GM20000 (cell line): ENCODE measurements at regions not wholly inside any gene's neighbourhood (a gene's known extent, or its start where the extent isn't known, plus 50 kb on each side); places are given as distances from the start of the nearest gene placed in this dataset.
A peak's percentile ranks its signal among the peaks of the same experiment; 100 is the strongest.

ENCODE experiments used
- DNase-seq: peaks from one replicate; pipeline ENCODE4 v3.0.0; 2012; ENCODE audit warnings: low spot score
- TF ChIP-seq, protein P1 (sequence below): IDR thresholded peaks from 2 replicates; pipeline ENCODE4 v1.5.1; 2012; ENCODE audit warnings: mild to moderate bottlenecking, control low read depth; ENCODE audit errors: extremely low read depth, missing control alignments

DNA sequence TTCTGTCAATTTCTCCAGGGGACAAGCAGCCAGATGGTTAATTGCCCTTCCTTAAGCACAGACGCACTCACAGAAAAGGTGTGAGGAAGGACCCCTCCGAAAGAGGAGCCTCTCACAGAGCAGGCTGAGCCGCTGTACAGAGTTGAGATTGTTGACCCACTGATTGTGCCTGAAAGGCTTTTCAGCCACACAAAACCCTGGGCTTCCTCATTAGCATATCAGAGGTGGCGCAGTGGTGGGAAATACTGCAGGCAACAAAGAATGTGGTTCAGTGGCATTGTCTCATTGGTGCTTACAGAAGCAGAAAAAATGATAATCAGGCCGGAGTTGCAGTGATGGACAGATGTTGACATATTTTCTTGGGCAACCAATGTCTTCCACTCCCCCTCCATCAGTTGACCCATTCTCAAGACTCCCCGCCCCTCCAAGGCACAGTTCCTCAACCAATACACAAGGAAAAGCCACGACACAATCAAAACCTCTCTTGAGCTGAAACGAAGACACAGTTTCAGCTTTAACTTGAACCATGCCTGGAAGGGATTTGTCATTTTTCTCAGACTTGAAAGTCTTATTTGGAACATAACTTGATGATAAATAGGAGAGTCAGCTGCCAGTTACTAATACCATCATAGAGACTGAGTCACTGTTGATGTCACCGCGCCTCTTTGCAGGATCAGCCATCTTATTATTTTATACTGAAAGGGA, 53.1 kb downstream of the ATXN3L start:
- no peak for DNase-seq
- TF ChIP-seq, protein P1, sequence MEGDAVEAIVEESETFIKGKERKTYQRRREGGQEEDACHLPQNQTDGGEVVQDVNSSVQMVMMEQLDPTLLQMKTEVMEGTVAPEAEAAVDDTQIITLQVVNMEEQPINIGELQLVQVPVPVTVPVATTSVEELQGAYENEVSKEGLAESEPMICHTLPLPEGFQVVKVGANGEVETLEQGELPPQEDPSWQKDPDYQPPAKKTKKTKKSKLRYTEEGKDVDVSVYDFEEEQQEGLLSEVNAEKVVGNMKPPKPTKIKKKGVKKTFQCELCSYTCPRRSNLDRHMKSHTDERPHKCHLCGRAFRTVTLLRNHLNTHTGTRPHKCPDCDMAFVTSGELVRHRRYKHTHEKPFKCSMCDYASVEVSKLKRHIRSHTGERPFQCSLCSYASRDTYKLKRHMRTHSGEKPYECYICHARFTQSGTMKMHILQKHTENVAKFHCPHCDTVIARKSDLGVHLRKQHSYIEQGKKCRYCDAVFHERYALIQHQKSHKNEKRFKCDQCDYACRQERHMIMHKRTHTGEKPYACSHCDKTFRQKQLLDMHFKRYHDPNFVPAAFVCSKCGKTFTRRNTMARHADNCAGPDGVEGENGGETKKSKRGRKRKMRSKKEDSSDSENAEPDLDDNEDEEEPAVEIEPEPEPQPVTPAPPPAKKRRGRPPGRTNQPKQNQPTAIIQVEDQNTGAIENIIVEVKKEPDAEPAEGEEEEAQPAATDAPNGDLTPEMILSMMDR: no peak

DNA sequence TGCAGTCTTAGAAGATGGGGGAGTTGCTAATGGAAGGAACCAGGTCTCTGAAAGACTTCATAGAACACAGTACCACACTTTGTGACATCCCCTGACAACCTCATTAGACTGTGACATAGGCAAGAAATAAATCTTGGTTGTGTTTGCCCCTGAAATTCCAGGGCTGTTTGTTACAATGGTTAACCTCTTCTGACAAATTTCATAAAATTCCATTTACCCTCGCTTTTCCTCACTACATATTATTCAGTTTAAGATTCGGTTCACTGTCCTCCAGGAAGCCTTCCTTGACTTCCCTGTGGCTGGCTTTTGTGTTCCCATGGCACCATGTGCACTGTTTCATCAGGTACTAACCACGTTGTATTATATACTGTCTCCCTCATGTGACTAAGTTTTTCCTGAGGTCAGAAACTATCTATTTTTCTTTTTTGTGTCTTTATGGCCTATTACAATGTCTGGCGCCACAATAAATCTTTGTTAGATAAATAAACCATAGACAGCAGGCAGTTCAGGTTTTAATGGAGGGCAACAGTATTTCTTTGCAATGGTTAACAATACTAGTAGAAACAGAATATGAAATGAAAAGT, 54.2 kb downstream of the ATXN3L start:
- DNase-seq: no peak
- TF ChIP-seq, protein P1: no peak

DNA sequence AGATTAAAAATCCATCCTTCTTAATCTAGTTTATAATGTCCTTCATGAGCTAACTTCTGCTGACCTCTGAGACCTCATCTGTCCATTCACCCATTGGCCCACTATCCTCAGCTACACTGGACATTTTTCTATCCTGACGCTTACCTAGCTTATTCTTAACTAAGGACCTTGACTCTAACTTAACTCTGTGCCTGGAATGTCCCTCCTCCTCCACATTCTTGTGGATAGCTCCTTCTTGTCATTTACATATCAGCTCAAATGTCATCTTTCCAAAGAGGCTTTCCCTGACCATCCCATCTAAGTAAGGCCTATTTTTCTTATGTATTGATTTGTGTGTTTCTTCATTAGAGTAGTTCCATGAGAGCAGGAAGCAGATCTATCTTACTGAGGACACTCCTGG, 54.7 kb downstream of the ATXN3L start:
- DNase-seq: no peak
- TF ChIP-seq, protein P1: no peak

DNA sequence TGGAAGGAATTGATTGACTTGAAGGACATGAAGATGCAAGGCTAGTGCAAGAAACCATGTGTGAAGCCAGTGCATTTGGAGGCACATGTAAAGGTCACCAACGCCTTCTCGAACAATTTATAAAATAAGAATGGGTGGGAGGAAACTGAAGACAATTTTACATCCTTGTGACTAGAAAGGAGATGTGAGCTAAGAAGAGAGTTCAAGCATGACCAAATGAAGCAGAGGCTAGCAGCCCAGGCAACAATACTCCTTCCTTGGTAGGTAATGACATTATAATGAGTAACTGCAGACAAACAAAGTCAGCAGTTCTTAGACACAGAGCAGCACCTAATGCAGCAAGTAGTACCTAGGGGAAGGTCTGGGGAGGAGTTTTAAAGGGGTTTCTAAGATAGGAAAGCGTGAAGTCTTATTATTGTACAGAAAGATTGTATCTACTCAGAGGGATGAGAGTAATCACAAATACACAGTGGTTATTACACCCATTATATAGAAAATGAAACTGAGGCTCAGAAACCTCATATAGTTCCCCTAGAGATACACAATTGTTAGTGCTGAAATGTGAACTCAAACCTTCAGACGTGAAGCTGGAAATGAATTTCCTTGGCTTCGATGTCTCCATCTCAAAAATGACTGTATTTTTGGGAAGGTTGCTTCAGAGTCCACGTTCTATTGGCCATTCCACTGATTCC, 56.1 kb downstream of the ATXN3L start:
- peak; percentile 23 for DNase-seq
- TF ChIP-seq, protein P1: no peak

DNA sequence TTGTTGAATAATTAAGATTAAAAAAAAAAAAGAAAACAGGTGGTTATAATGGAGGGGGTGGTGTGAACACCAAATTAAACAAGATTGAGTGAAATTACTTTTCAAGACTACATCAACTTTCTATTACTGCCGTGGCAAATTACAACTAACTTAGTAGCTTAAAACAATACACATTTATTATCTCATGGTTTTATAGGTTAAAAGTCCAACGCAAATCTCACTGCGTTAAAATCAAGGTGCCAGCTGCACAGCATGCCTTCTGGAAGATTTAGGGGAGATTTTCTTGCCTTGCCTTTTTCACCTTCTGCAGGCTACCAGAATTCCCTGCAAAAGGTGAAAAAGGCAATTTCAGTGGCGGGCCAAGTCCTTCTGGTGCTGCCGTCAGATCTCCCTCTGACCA, 58.5 kb downstream of the ATXN3L start:
- TF ChIP-seq, protein P1: no peak
- DNase-seq: no peak

DNA sequence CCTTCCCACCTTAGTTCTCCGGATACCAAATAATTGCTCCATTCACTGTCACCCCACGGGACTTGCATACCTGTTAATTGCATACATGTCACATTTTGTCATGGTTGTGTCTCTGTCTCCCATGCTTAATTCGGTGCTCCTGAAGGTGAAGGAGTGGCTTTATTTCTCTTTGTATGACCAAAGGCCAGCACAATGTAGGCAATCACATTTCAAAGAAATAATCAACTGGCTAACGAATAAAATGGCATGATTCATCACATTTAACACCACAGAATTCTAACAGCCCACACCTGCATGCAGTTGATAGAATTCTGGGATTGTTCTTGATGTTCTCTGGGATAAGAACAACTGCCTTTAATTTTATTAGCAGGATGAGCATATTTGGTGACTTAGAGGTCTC, 59.3 kb downstream of the ATXN3L start:
- DNase-seq: no peak
- TF ChIP-seq, protein P1: no peak

DNA sequence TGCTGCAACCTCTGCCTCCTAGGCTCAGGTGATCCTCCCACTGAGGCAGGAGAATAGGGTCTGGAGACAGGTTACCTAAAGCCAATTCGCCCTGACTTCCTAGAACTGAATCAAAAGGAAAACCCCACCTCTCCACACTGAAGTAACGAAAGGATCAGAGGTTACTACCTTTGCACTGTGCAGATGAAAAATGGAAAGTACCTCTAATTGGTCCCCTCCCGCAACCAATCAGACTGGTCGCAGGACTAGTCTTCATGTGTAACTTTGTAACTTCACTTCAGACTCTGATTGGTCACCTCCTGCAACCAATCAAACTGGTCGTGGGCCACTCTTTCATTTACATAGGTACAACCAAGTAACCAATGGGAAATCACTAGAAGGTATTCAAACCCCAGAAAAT, 61.1 kb downstream of the ATXN3L start:
- no peak for DNase-seq
- TF ChIP-seq, protein P1: no peak
